ENCODE measurements at regions not wholly inside any gene's neighbourhood (a gene's known extent, or its start where the extent isn't known, plus 50 kb on each side); places are given as distances from the start of the nearest gene placed in this dataset.

- DNase-seq (ENCODE audit: low read depth) = no peak
- no peak for TF ChIP-seq CTCF (conservative IDR thresholded peaks at IDR 0.05; ENCODE audit: low read length)
- H3K4me3 ChIP-seq (ENCODE audit: low read length) = no peak overlapping the region
Measured at GRCh38 chr12:112728864-112729263, 62.7 kb upstream of the RPH3A start.

DNA sequence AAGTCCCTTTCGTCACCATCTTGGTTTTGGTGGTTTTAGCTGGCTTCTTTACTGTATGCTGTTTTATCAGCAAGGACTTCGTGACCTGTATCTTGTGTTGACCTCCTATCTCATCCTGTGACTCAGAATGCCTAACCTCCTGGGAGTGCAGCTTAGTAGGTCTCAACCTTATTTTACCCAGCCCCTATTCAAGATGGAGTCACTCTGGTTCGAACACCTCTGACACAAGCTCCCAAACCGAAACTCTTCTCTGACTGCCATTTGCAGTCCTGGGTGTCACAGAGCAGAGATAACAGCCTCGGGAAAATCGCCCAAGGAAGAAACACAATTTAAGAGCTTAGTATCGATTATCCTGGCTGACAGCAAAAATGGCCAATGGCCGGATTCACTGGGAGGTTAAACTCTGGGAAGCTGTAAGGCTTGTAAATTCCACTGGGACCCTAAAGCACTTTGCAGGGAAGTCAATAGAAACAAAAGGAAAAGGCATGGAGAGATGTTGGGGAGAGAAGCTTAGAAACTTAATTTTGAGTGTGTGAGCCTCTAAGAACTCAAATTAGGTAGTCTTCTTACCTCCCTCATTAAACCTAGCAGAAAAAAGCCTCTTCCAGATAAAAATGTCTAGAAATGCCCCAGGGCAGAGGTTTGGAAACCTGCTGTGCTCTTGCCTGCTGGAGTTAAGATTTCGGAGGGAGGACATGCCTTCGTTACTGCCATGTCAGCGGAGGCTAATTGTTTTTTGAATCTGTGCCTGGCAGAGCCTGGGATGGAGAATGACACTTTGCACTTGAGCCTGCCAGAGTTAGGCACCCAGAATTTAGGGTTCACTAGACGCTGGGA, 56.5 kb upstream of the RPH3A start:
- no peak for DNase-seq (ENCODE audit: low read depth)
- no peak for TF ChIP-seq CTCF (conservative IDR thresholded peaks at IDR 0.05; ENCODE audit: low read length)
- no peak overlapping the region for H3K4me3 ChIP-seq (ENCODE audit: low read length)

GRCh38 chr12:112738531-112738930, 53.0 kb upstream of the RPH3A start:
- peak; percentile 6 for DNase-seq (ENCODE audit: low read depth)
- H3K4me3 ChIP-seq (ENCODE audit: low read length) = no peak overlapping the region
- TF ChIP-seq CTCF (conservative IDR thresholded peaks at IDR 0.05; ENCODE audit: low read length) = no peak

DNA sequence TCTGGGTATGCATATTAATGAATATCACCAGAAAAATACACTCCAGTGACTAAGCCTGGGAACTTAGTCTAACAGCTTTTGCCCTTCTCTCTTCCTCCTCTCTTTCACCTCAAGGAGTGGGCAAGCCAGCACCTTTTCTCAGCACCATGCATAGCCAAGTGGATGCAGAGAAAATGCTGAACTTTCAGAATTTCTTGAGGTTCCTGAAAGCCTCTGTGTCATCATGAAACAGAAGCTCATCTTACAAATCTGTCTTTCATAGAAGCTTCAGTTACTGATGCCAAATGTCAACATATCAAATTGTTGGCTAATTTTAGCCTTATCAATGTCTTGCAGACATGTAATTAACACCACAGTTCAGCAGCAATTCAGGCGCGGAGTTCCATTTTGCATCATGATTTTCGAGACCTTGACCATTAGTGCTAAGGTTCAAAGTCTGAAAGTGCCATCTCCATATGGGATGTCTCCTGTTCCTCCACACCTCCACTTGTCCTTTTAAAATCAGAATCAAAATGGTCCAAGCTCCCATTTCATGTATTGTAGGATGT, 51.1 kb upstream of the RPH3A start:
- no peak overlapping the region for H3K4me3 ChIP-seq (ENCODE audit: low read length)
- no peak for TF ChIP-seq CTCF (conservative IDR thresholded peaks at IDR 0.05; ENCODE audit: low read length)
- no peak for DNase-seq (ENCODE audit: low read depth)

DNA sequence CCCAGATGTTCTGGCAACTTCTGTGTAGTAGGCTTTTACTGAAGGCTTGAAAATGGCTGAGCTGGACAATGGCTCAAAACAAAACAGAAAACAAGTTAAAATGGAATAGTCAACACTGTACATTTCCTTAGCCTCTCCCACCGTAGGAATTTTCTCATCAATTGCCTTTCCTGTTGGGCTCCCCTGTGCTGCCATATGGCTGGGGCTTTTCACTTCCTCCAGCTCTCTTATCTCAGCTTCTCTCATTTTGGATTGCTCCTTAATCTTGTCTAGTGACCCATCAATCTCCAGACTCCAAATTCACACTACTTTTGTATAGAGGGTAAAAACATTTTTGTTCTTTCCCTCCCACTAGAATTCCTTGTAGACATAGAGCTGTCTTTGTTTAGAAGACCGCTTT, 50.4 kb upstream of the RPH3A start:
- H3K4me3 ChIP-seq (ENCODE audit: low read length) = no peak overlapping the region
- DNase-seq (ENCODE audit: low read depth) = no peak
- TF ChIP-seq CTCF (conservative IDR thresholded peaks at IDR 0.05; ENCODE audit: low read length) = no peak

All from AG10803 (cell line).